Eye (tissue), 1 donor: ENCODE measurements at regions not wholly inside any gene's neighbourhood (a gene's known extent, or its start where the extent isn't known, plus 50 kb on each side); places are given as distances from the start of the nearest gene placed in this dataset.
"Not testable (repeated sequence)": the region's sequence is repeated elsewhere in the genome, so short reads cannot be mapped to it uniquely, and the experiment has no call there.

ENCODE experiments used
- DNase-seq: peaks from one replicate; pipeline ENCODE4 v3.0.0-alpha.2; 2015

- no peak for DNase-seq
These were observed 994.0 kb downstream of the TSN start for GRCh38 chr2:122749405-122749804.

- no peak for DNase-seq
These were observed 994.6 kb downstream of the TSN start for GRCh38 chr2:122750095-122750494.

- DNase-seq: no peak
These were observed 995.4 kb downstream of the TSN start for GRCh38 chr2:122750808-122751207.

- DNase-seq: no peak
These were observed 997.9 kb downstream of the TSN start for GRCh38 chr2:122753336-122753735.

GRCh38 chr2:122754561-122754960 lies 999.1 kb downstream of the TSN start:
- no peak for DNase-seq

- no peak for DNase-seq
These were observed 999.9 kb downstream of the TSN start for GRCh38 chr2:122755281-122755780.

GRCh38 chr2:122758967-122759366 lies 1003.5 kb downstream of the TSN start:
- DNase-seq: no peak

- no peak for DNase-seq
These were observed 1008.6 kb downstream of the TSN start for GRCh38 chr2:122764014-122764413.

GRCh38 chr2:122780251-122780650 lies 1024.8 kb downstream of the TSN start:
- no peak for DNase-seq

GRCh38 chr2:122794100-122794499 lies 1038.6 kb downstream of the TSN start:
- no peak for DNase-seq

GRCh38 chr2:122795763-122796162 lies 1040.3 kb downstream of the TSN start:
- DNase-seq: no peak

GRCh38 chr2:122799391-122799790 lies 1043.9 kb downstream of the TSN start:
- DNase-seq: no peak

GRCh38 chr2:122800781-122801180 lies 1045.3 kb downstream of the TSN start:
- peak; percentile 6 for DNase-seq

- no peak for DNase-seq
These were observed 1049.0 kb downstream of the TSN start for GRCh38 chr2:122804494-122804893.

GRCh38 chr2:122805346-122805745 lies 1049.9 kb downstream of the TSN start:
- no peak for DNase-seq

GRCh38 chr2:122808286-122808969 lies 1053.0 kb downstream of the TSN start:
- DNase-seq: no peak

GRCh38 chr2:122812214-122812613 lies 1056.8 kb downstream of the TSN start:
- not testable (repeated sequence) for DNase-seq

GRCh38 chr2:122815120-122815519 lies 1059.7 kb downstream of the TSN start:
- DNase-seq: no peak

- peak; percentile 15 for DNase-seq
These were observed 1061.4 kb downstream of the TSN start for GRCh38 chr2:122816803-122817202.

- no peak for DNase-seq
These were observed 1066.9 kb downstream of the TSN start for GRCh38 chr2:122822319-122822718.

- no peak for DNase-seq
These were observed 1074.7 kb downstream of the TSN start for GRCh38 chr2:122830157-122830556.

- DNase-seq: no peak
These were observed 1076.2 kb downstream of the TSN start for GRCh38 chr2:122831649-122832048.

GRCh38 chr2:122843503-122843902 lies 1088.1 kb downstream of the TSN start:
- DNase-seq: no peak

- peak; percentile 15 for DNase-seq
These were observed 1095.7 kb downstream of the TSN start for GRCh38 chr2:122851161-122851560.

- DNase-seq: peak; percentile 8
These were observed 1096.6 kb downstream of the TSN start for GRCh38 chr2:122851972-122852531.
